GM12873 (cell line): ENCODE measurements at regions not wholly inside any gene's neighbourhood (a gene's known extent, or its start where the extent isn't known, plus 50 kb on each side); places are given as distances from the start of the nearest gene placed in this dataset.

Experiments used
- CTCF ChIP-seq: IDR thresholded peaks from 2 replicates; pipeline ENCODE4 v1.5.1; 2012; ENCODE audit warnings: low read depth, mild to moderate bottlenecking, moderate library complexity, low read length, control low read depth; ENCODE audit not compliant: insufficient read depth; ENCODE audit errors: missing control alignments

GRCh38 chr3:95462161-95462560, 1352.2 kb upstream of the EPHA6 start:
- TF ChIP-seq CTCF = no peak

GRCh38 chr3:95464346-95464745, 1350.0 kb upstream of the EPHA6 start:
- no peak for TF ChIP-seq CTCF

- no peak for TF ChIP-seq CTCF
Observed at GRCh38 chr3:95468331-95468730, 1346.1 kb upstream of the EPHA6 start.

GRCh38 chr3:95474338-95474737, 1340.1 kb upstream of the EPHA6 start:
- TF ChIP-seq CTCF = no peak

GRCh38 chr3:95476534-95476933, 1337.9 kb upstream of the EPHA6 start:
- no peak for TF ChIP-seq CTCF

GRCh38 chr3:95506174-95506573, 1308.2 kb upstream of the EPHA6 start:
- TF ChIP-seq CTCF = no peak

GRCh38 chr3:95508124-95508523, 1306.3 kb upstream of the EPHA6 start:
- no peak for TF ChIP-seq CTCF
